A673 (cell line): ENCODE measurements at regions not wholly inside any gene's neighbourhood (a gene's known extent, or its start where the extent isn't known, plus 50 kb on each side); places are given as distances from the start of the nearest gene placed in this dataset.

Source experiments
- BruUV-seq: library from RNA; stranded (reverse); fragments of 400-500 nt; replicated peaks from 2 replicates; lab custom pipeline; 2021; lab: Mats Ljungman, UMichigan
- CTCF ChIA-PET: fragments of 300-600 bp; sonication (Branson Sonifier 250); formaldehyde crosslinking; loops from one replicate; lab custom pipeline; 2022; ENCODE audit warnings: antibody characterized with exemption; lab: Charles Lee
- POLR2A ChIA-PET: fragments of 300-600 bp; sonication (Branson Sonifier 250); formaldehyde crosslinking; loops from one replicate; lab custom pipeline; 2022; ENCODE audit warnings: antibody characterized with exemption; ENCODE audit not compliant: low non-redundant PET; lab: Charles Lee
- DNase-seq: peaks from one replicate; pipeline ENCODE4 v3.0.0-alpha.2; 2015; ENCODE audit warnings: low spot score
- H3K27ac ChIP-seq: fragments of 200-600 bp; sonication (generic); 2 replicates; pipeline ENCODE4 v1.5.1; 2016; ENCODE audit warnings: mixed run types, low read depth, mild to moderate bottlenecking, mixed read lengths, antibody characterized with exemption, low read length; ENCODE audit not compliant: poor library complexity, severe bottlenecking
- H3K27me3 ChIP-seq: fragments of 200-600 bp; sonication (generic); replicated peaks from 2 replicates; pipeline ENCODE4 v1.6.1; 2017; ENCODE audit warnings: mixed run types, low read depth, mild to moderate bottlenecking, mixed read lengths, antibody characterized with exemption, low read length; ENCODE audit not compliant: insufficient read depth, poor library complexity
- H3K36me3 ChIP-seq: fragments of 200-600 bp; sonication (generic); 2 replicates; pipeline ENCODE4 v1.6.1; 2016; ENCODE audit warnings: mixed run types, mild to moderate bottlenecking, mixed read lengths, antibody characterized with exemption, low read length; ENCODE audit not compliant: insufficient read depth, poor library complexity, severe bottlenecking
- H3K4me1 ChIP-seq: fragments of 200-600 bp; sonication (generic); 2 replicates; pipeline ENCODE4 v1.6.1; 2017; ENCODE audit warnings: mixed run types, mild to moderate bottlenecking, mixed read lengths, antibody characterized with exemption, low read length; ENCODE audit not compliant: insufficient read depth, poor library complexity, severe bottlenecking
- H3K4me3 ChIP-seq: fragments of 200-600 bp; sonication (generic); 2 replicates; pipeline ENCODE4 v1.5.1; 2016; ENCODE audit warnings: low read depth, mixed run types, mild to moderate bottlenecking, mixed read lengths, low read length; ENCODE audit not compliant: poor library complexity, severe bottlenecking
- H3K9me3 ChIP-seq: fragments of 200-600 bp; sonication (generic); 2 replicates; pipeline ENCODE4 v1.6.1; 2016; ENCODE audit warnings: mixed run types, low read depth, mild to moderate bottlenecking, mixed read lengths, antibody characterized with exemption, low read length; ENCODE audit not compliant: poor library complexity, severe bottlenecking
- CTCF ChIP-seq: fragments of 300-800, 200-600 bp; sonication (generic); conservative IDR thresholded peaks from 2 replicates; pipeline ENCODE4 v1.5.1; 2017; ENCODE audit warnings: low read depth, mild to moderate bottlenecking, antibody characterized with exemption, low read length, moderate library complexity, mixed read lengths
- EZH2 ChIP-seq: fragments of 200-600 bp; sonication (generic); IDR thresholded peaks from 2 replicates; pipeline ENCODE4 v1.6.1; 2017; ENCODE audit warnings: borderline replicate concordance, low read depth, mild to moderate bottlenecking, mixed read lengths, antibody characterized with exemption, low read length; ENCODE audit not compliant: poor library complexity, severe bottlenecking
- intact Hi-C: fragments of 100-400 bp; cut with micrococcal nuclease; formaldehyde crosslinking; loops from one replicate; pipeline ENCODE4 v1.10.0; 2022; ENCODE audit not compliant: unreplicated experiment

- intact Hi-C loops: no loop called here
- DNase-seq: no peak
- Histone ChIP-seq H3K4me3 (no peak overlapping the region), H3K27me3 (no peaks in the 10 kb centered on the region), H3K4me1 (no peaks in the 10 kb centered on the region), H3K9me3 (peaks cover 3% of the 10 kb centered on the region), H3K27ac (no peak overlapping the region), H3K36me3 (no peaks in the 10 kb centered on the region)
- POLR2A ChIA-PET: no interaction called here
- TF ChIP-seq EZH2 (no peak), CTCF (no peak)
- CTCF ChIA-PET: no interaction called here
- BruUV-seq: no TSS peak
Observed at GRCh38 chr14:98514016-98514415, 758.0 kb downstream of the BCL11B start.

DNA sequence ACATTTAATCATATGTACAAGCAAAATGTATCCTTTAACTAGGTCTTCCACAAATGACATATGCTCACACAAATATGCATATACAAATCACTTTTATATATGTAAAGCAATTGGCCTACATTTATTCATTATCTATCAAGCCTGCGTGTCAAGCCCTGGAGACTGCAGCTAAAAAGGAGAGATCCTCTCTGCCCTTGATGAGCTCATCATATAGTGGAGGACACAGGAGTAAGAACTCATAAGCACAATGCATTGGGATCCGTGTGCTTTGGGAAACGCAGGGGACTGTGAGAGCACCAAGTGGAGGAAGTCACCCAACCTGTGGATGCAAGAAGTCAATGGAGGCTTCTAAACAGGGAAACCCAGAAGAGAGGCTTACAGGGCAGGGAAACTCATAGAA is 735.7 kb downstream of the BCL11B start:
- Histone ChIP-seq H3K4me1 (no peaks in the 10 kb centered on the region), H3K36me3 (no peaks in the 10 kb centered on the region), H3K9me3 (no peaks in the 10 kb centered on the region), H3K27ac (no peak overlapping the region), H3K4me3 (no peak overlapping the region), H3K27me3 (no peaks in the 10 kb centered on the region)
- no TSS peak for BruUV-seq
- no peak for DNase-seq
- CTCF ChIA-PET: no interaction called here
- no peak for TF ChIP-seq EZH2
- no peak for TF ChIP-seq CTCF
- intact Hi-C loops: no loop called here
- POLR2A ChIA-PET: no interaction called here

GRCh38 chr14:98542316-98542715 is 729.7 kb downstream of the BCL11B start:
- no TSS peak for BruUV-seq

More at GRCh38 chr14:98542316-98542715, 729.7 kb downstream of the BCL11B start:
- TF ChIP-seq CTCF (no peak), EZH2 (no peak)
- no peaks in the 10 kb centered on the region for H3K36me3 ChIP-seq
- ChIA-PET CTCF (no interaction called here), POLR2A (no interaction called here)
- no peaks in the 10 kb centered on the region for H3K4me1 ChIP-seq
- intact Hi-C loops: no loop called here
- no peak for DNase-seq
- H3K4me3 ChIP-seq: no peak overlapping the region
- no peaks in the 10 kb centered on the region for H3K9me3 ChIP-seq
- no peaks in the 10 kb centered on the region for H3K27me3 ChIP-seq
- no peak overlapping the region for H3K27ac ChIP-seq
